Endothelial cell (in vitro differentiated cells): ENCODE measurements at regions not wholly inside any gene's neighbourhood (a gene's known extent, or its start where the extent isn't known, plus 50 kb on each side); places are given as distances from the start of the nearest gene placed in this dataset.

Experiments used
- DNase-seq: peaks from one replicate; pipeline ENCODE4 v3.0.0; 2021; ENCODE audit warnings: low spot score
- H3K27ac Mint-ChIP-seq: one replicate; pipeline ENCODE4 v1.8.0; 2021; ENCODE audit warnings: mixed read lengths, inconsistent platforms; ENCODE audit not compliant: unreplicated experiment
- H3K27me3 Mint-ChIP-seq: one replicate; pipeline ENCODE4 v1.8.0; 2021; ENCODE audit warnings: mild to moderate bottlenecking, moderate library complexity, mixed read lengths, inconsistent platforms; ENCODE audit not compliant: unreplicated experiment
- H3K36me3 Mint-ChIP-seq: one replicate; pipeline ENCODE4 v1.8.0; 2021; ENCODE audit warnings: mild to moderate bottlenecking, low read depth, mixed read lengths, inconsistent platforms; ENCODE audit not compliant: unreplicated experiment
- H3K4me1 Mint-ChIP-seq: one replicate; pipeline ENCODE4 v1.8.0; 2021; ENCODE audit warnings: mild to moderate bottlenecking, mixed read lengths, inconsistent platforms; ENCODE audit not compliant: unreplicated experiment
- H3K4me3 Mint-ChIP-seq: one replicate; pipeline ENCODE4 v1.8.0; 2021; ENCODE audit warnings: mild to moderate bottlenecking, mixed read lengths, inconsistent platforms; ENCODE audit not compliant: unreplicated experiment
- H3K9me3 Mint-ChIP-seq: one replicate; pipeline ENCODE4 v1.8.0; 2021; ENCODE audit warnings: mixed read lengths, inconsistent platforms; ENCODE audit not compliant: unreplicated experiment
- TF ChIP-seq, protein P1 (sequence below): fragments of 200-600 bp; sonication (generic); IDR thresholded peaks from one replicate; pipeline ENCODE4 v1.5.0; 2021; ENCODE audit warnings: antibody characterized with exemption; ENCODE audit not compliant: unreplicated experiment

DNA sequence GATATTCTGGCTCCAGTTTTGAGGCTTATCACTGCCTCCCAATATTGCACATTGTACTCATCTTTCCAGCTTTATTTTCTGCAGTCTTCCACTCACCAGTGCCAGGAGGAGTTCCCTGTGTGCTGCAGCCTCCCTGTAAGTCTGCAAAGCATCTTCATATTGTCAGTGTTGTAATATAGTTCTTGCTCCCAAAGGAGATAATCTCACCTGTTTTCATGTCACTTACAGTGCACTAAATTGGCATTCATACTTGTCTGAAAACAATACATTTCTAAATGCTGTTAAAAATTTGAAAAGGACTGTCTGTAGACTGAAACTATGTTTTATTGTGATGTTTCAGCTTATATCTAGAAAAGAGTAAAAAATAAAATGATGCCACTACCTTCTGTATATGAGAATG, 146.8 kb upstream of the TMTC1 start:
- no peaks in the 10 kb centered on the region for H3K27me3 Mint-ChIP-seq
- no peaks in the 10 kb centered on the region for H3K36me3 Mint-ChIP-seq
- H3K9me3 Mint-ChIP-seq = no peaks in the 10 kb centered on the region
- TF ChIP-seq, protein P1, sequence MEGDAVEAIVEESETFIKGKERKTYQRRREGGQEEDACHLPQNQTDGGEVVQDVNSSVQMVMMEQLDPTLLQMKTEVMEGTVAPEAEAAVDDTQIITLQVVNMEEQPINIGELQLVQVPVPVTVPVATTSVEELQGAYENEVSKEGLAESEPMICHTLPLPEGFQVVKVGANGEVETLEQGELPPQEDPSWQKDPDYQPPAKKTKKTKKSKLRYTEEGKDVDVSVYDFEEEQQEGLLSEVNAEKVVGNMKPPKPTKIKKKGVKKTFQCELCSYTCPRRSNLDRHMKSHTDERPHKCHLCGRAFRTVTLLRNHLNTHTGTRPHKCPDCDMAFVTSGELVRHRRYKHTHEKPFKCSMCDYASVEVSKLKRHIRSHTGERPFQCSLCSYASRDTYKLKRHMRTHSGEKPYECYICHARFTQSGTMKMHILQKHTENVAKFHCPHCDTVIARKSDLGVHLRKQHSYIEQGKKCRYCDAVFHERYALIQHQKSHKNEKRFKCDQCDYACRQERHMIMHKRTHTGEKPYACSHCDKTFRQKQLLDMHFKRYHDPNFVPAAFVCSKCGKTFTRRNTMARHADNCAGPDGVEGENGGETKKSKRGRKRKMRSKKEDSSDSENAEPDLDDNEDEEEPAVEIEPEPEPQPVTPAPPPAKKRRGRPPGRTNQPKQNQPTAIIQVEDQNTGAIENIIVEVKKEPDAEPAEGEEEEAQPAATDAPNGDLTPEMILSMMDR = no peak
- H3K4me1 Mint-ChIP-seq = no peaks in the 10 kb centered on the region
- H3K27ac Mint-ChIP-seq = no peak overlapping the region
- H3K4me3 Mint-ChIP-seq = no peak overlapping the region
- DNase-seq = no peak

DNA sequence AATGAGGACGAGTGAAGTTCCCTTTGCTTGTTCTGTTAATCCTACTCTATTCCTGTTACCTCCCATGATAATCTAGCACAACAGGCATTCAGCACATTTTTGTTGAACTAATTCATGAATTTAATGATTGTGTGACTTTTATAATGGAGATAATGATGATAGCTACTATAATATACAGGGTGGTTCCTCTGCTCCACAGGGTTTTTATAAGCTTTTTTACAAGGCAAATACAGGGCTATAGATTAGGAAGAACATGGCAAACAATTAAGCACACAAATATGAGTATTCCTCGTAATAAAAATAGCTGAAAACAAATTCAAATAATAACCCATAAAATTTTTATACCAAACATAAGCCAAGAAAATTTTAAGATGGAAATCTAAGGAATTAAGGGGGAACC, 145.6 kb upstream of the TMTC1 start:
- TF ChIP-seq, protein P1 = no peak
- no peaks in the 10 kb centered on the region for H3K9me3 Mint-ChIP-seq
- H3K36me3 Mint-ChIP-seq = no peaks in the 10 kb centered on the region
- H3K27me3 Mint-ChIP-seq = no peaks in the 10 kb centered on the region
- no peaks in the 10 kb centered on the region for H3K4me1 Mint-ChIP-seq
- H3K4me3 Mint-ChIP-seq = no peak overlapping the region
- no peak for DNase-seq
- H3K27ac Mint-ChIP-seq = no peak overlapping the region

- Mint-ChIP-seq H3K36me3 (no peaks in the 10 kb centered on the region), H3K27me3 (no peaks in the 10 kb centered on the region), H3K27ac (no peak overlapping the region), H3K4me1 (no peaks in the 10 kb centered on the region), H3K4me3 (no peak overlapping the region), H3K9me3 (no peaks in the 10 kb centered on the region)
- DNase-seq = no peak
- TF ChIP-seq, protein P1 = no peak
These were observed 137.6 kb upstream of the TMTC1 start for GRCh38 chr12:29921307-29921706.

DNA sequence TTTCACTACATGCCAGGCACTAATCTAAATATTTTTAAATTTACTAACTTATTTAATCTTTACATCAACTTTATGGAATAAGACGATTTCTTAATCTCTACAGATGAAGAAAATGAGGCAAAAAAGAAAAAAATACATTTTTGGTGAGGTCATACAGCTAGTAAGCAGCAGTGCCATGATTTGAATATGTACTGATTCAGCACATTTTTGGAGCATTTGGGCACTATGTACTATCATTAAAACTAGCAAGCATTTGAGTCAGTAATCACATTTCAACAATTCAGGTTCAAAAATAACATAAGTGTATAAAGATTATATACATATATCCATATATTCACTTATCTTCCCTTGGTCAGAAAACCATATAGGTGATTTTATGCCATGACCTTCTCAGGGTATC, 124.4 kb upstream of the TMTC1 start:
- H3K27me3 Mint-ChIP-seq = no peaks in the 10 kb centered on the region
- H3K36me3 Mint-ChIP-seq = no peaks in the 10 kb centered on the region
- TF ChIP-seq, protein P1 = no peak
- no peak overlapping the region for H3K4me3 Mint-ChIP-seq
- no peak for DNase-seq
- H3K27ac Mint-ChIP-seq = no peak overlapping the region
- no peaks in the 10 kb centered on the region for H3K4me1 Mint-ChIP-seq
- H3K9me3 Mint-ChIP-seq = no peaks in the 10 kb centered on the region

DNA sequence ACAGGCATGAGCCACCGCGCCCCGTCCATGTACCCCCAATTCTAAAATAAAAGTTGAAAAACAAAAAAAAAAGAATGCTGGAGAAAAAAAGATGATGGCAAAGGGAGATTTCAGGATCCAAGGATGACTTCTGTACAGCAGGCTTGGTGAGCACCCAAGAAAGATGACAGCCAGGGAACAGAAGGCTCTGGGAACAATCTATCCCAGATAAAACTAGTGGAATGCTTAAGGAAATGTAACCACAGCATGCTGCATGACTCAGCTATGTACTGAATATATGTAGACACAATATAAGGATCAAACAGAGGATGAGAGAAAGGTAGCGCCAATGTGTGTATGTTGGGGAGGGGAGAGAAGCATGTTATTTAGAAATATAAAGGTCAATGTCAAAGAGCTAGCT, 123.7 kb upstream of the TMTC1 start:
- Mint-ChIP-seq H3K9me3 (no peaks in the 10 kb centered on the region), H3K36me3 (no peaks in the 10 kb centered on the region), H3K27ac (no peak overlapping the region), H3K4me3 (no peak overlapping the region), H3K4me1 (no peaks in the 10 kb centered on the region), H3K27me3 (no peaks in the 10 kb centered on the region)
- TF ChIP-seq, protein P1 = no peak
- no peak for DNase-seq
